Activated CD4-positive, alpha-beta T cell treated with anti-CD3 and anti-CD28 coated beads for 36 hours (primary cell): ENCODE measurements at regions not wholly inside any gene's neighbourhood (a gene's known extent, or its start where the extent isn't known, plus 50 kb on each side); places are given as distances from the start of the nearest gene placed in this dataset.

Source experiments
- ATAC-seq: fragments of 200-7000 bp; cut with Tn5 transposase; one replicate; pipeline ENCODE4 v1.10.0; 2021; ENCODE audit warnings: mild to moderate bottlenecking, moderate library complexity
- CTCF ChIA-PET: fragments of 350-600 bp; sonication (Branson Sonifier 250); formaldehyde crosslinking; loops from one replicate; lab custom pipeline; 2021; ENCODE audit warnings: antibody characterized with exemption; lab: Charles Lee
- POLR2A ChIA-PET: fragments of 350-600 bp; sonication (Branson Sonifier 250); formaldehyde crosslinking; loops from one replicate; lab custom pipeline; 2021; ENCODE audit warnings: antibody characterized with exemption, inconsistent platforms; lab: Charles Lee
- DNase-seq: peaks from one replicate; pipeline ENCODE4 v3.0.0-alpha.2; 2020
- H3K27ac Mint-ChIP-seq: one replicate; pipeline ENCODE4 v1.8.0; 2021; ENCODE audit warnings: mixed read lengths
- H3K27me3 Mint-ChIP-seq: one replicate; pipeline ENCODE4 v1.8.0; 2021; ENCODE audit warnings: mixed read lengths
- H3K36me3 Mint-ChIP-seq: one replicate; pipeline ENCODE4 v1.8.0; 2021; ENCODE audit warnings: low read depth, mixed read lengths
- H3K4me1 Mint-ChIP-seq: one replicate; pipeline ENCODE4 v1.8.0; 2021; ENCODE audit warnings: mixed read lengths
- H3K4me3 Mint-ChIP-seq: one replicate; pipeline ENCODE4 v1.8.0; 2021; ENCODE audit warnings: mild to moderate bottlenecking, moderate library complexity, mixed read lengths
- H3K9me3 Mint-ChIP-seq: one replicate; pipeline ENCODE4 v1.8.0; 2021; ENCODE audit warnings: low read depth, mixed read lengths
- intact Hi-C, 2 experiments: fragments of 100-400 bp; cut with DNase I in 1 of 2; cut with micrococcal nuclease in 1 of 2; formaldehyde crosslinking; loops; one replicate each; pipeline versions ENCODE4 v1.14.2 to v1.15.1; 2022 to 2024; cut with DNase I, micrococcal nuclease

GRCh38 chr13:51518827-51519226 is 65.4 kb upstream of the WDFY2 start:
- ATAC-seq: peak; percentile 96
- H3K4me1 Mint-ChIP-seq: peaks cover 22% of the 10 kb centered on the region
- peaks cover 2% of the 10 kb centered on the region for H3K9me3 Mint-ChIP-seq
- DNase-seq: peak; percentile 59
- no peaks in the 10 kb centered on the region for H3K27me3 Mint-ChIP-seq
- intact Hi-C loops: no loop called here
- H3K27ac Mint-ChIP-seq: no peak overlapping the region
- no peak overlapping the region for H3K4me3 Mint-ChIP-seq
- no peaks in the 10 kb centered on the region for H3K36me3 Mint-ChIP-seq
- ChIA-PET POLR2A (no interaction called here), CTCF (interaction anchor here (1.5 kb wide), 1 partner anchor 65 kb away, joined by 3 read pairs; no protein-coding TSS in a partner anchor)

DNA sequence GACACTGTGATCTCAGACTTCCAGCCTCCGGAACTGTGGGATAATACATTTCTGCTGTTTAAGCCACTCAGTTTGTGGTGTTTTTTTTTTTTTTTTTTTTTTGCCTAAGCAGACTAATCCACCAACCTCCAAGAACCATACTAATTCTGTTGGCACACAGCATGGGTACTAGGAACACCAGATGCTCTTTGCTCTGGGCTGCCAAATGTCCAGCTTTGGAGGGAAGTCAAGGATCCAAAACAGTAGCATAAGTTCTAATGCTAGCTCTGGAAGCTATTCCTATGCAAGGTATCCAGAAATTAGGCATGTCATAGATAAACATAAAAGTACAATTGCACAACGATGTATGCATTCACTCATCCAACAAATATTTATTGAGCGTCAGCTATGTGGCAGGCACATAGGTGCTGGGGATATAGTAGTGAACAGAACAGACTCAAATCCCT is 64.5 kb upstream of the WDFY2 start:
- Mint-ChIP-seq H3K4me1 (peaks cover 22% of the 10 kb centered on the region), H3K27me3 (no peaks in the 10 kb centered on the region), H3K27ac (no peak overlapping the region), H3K4me3 (no peak overlapping the region), H3K9me3 (peaks cover 2% of the 10 kb centered on the region), H3K36me3 (no peaks in the 10 kb centered on the region)
- CTCF ChIA-PET: no interaction called here
- DNase-seq (no peak), ATAC-seq (no peak)
- POLR2A ChIA-PET: interaction anchor here (0.5 kb wide), 1 partner anchor 88 kb away, joined by 5 read pairs; no protein-coding TSS in a partner anchor
- intact Hi-C loops: no loop called here

GRCh38 chr13:51520524-51520923 is 63.7 kb upstream of the WDFY2 start:
- no peak for ATAC-seq
- H3K4me3 Mint-ChIP-seq: no peak overlapping the region
- no peaks in the 10 kb centered on the region for H3K27me3 Mint-ChIP-seq
- intact Hi-C loops: no loop called here
- H3K27ac Mint-ChIP-seq: no peak overlapping the region
- CTCF ChIA-PET: no interaction called here
- peaks cover 1% of the 10 kb centered on the region for H3K9me3 Mint-ChIP-seq
- POLR2A ChIA-PET: interaction anchor here (0.5 to 0.7 kb wide), 3 partner anchors 87 to 246 kb away, joined by 4 to 7 read pairs (median 5); no protein-coding TSS in a partner anchor
- H3K36me3 Mint-ChIP-seq: no peaks in the 10 kb centered on the region
- no peak for DNase-seq
- H3K4me1 Mint-ChIP-seq: peaks cover 22% of the 10 kb centered on the region

DNA sequence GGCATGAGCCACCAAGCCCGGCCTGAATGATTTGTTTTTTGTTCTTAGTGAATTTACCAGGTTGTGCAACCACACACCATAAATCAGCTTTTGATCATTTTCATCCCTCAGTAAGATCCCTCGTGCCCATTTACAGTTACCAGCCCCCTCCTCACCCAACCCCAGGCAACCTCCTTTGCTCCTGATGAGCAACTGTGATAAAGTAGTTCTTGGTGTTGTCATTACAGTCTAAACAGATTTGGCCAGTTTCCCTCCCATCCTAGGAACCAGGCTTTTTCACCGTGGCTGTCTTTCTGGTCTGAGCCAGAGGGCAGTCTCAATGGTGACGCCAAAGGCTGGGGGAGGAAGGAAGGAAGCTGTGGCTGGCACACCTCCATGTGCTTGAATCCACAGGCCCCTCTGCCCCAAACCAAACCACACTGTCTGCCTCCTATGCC is 61.2 kb upstream of the WDFY2 start:
- CTCF ChIA-PET: interaction anchor here (0.5 to 0.9 kb wide), 2 partner anchors 315 to 1982 kb away, joined by 3 to 5 read pairs; no protein-coding TSS in a partner anchor
- Mint-ChIP-seq H3K4me3 (no peak overlapping the region), H3K9me3 (peaks cover 2% of the 10 kb centered on the region), H3K4me1 (peaks cover 18% of the 10 kb centered on the region), H3K36me3 (no peaks in the 10 kb centered on the region), H3K27me3 (no peaks in the 10 kb centered on the region), H3K27ac (peak overlapping the region; percentile 60)
- ATAC-seq: peak; percentile 25
- DNase-seq: peak; percentile 37
- POLR2A ChIA-PET: no interaction called here
- intact Hi-C loops: no loop called here

DNA sequence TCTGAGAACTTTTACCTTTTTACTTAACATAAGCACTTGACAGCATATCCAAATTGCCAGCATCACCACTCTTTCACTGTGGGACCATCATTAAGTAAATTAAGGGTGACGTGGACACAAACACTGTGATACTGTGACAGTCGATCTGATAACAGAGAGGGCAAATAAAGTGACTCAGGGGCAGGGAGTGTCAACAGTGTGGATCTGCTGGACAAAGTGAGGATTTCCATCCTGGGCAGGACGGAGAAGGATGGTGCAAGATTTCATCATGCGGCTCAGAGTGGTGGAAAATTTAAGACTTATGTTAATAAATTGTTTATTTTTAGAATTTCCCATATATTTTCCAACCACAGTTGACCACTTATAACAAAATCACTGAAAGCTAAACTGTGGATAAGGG is 60.0 kb upstream of the WDFY2 start:
- H3K27me3 Mint-ChIP-seq: no peaks in the 10 kb centered on the region
- no peaks in the 10 kb centered on the region for H3K36me3 Mint-ChIP-seq
- H3K27ac Mint-ChIP-seq: no peak overlapping the region
- H3K4me1 Mint-ChIP-seq: peaks cover 8% of the 10 kb centered on the region
- no peak for ATAC-seq
- ChIA-PET POLR2A (no interaction called here), CTCF (interaction anchor here (0.5 to 0.9 kb wide), 5 partner anchors 19 to 1319 kb away, joined by 3 to 5 read pairs (median 4); no protein-coding TSS in a partner anchor)
- H3K9me3 Mint-ChIP-seq: peaks cover 2% of the 10 kb centered on the region
- intact Hi-C loops: no loop called here
- no peak overlapping the region for H3K4me3 Mint-ChIP-seq
- no peak for DNase-seq

DNA sequence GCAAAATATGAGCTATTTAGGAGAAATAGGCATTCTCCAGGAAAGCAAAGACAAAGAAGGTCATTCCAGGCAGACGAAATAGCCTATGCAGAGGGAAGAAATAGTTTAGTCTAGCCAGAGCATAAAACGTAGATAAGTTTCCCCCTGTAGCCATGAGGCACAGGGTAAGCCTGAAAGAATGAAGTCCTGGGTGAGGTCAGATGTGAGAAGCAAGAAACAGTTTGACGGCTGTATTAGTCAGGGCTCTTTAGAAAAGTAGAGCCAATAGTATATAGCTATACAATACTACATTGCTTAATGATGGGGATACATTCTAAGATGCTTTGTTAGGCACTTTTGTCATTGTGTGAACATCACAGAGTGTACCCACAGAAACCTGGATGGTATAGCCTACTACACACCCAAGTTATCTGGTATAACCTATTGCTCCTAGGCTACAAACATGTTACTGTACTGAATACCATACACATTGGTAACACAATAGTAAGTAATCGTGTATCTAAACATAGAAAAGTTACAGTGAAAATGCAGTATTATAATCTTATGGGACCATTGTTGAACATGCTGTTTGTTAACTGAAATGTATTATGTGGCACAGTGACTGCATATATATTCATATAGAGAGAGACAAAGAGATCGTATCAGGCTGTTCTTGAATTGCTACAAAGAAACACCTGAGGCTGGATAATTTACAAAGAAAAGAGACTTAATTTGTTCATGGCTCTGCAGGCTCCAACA is 59.3 kb upstream of the WDFY2 start:
- Mint-ChIP-seq H3K36me3 (no peaks in the 10 kb centered on the region), H3K4me3 (no peak overlapping the region), H3K27ac (no peak overlapping the region), H3K9me3 (peaks cover 2% of the 10 kb centered on the region), H3K4me1 (peaks cover 8% of the 10 kb centered on the region), H3K27me3 (no peaks in the 10 kb centered on the region)
- ChIA-PET POLR2A (no interaction called here), CTCF (interaction anchor here (0.6 to 0.7 kb wide), 3 partner anchors 19 to 546 kb away, joined by 3 to 5 read pairs (median 3); no protein-coding TSS in a partner anchor)
- ATAC-seq (peak; percentile 39), DNase-seq (no peak)
- intact Hi-C loops: no loop called here

- no peak for DNase-seq
- POLR2A ChIA-PET: no interaction called here
- CTCF ChIA-PET: no interaction called here
- no peak overlapping the region for H3K4me3 Mint-ChIP-seq
- intact Hi-C loops: no loop called here
- H3K4me1 Mint-ChIP-seq: peaks cover 8% of the 10 kb centered on the region
- no peaks in the 10 kb centered on the region for H3K27me3 Mint-ChIP-seq
- H3K9me3 Mint-ChIP-seq: peaks cover 8% of the 10 kb centered on the region
- H3K36me3 Mint-ChIP-seq: no peaks in the 10 kb centered on the region
- no peak overlapping the region for H3K27ac Mint-ChIP-seq
- peak; percentile 73 for ATAC-seq
Observed at GRCh38 chr13:51525567-51526167, 58.6 kb upstream of the WDFY2 start.

- CTCF ChIA-PET: interaction anchor here (1.0 kb wide), 1 partner anchor 21 kb away, joined by 5 read pairs; no protein-coding TSS in a partner anchor
- POLR2A ChIA-PET: no interaction called here
- H3K27ac Mint-ChIP-seq: no peak overlapping the region
- H3K4me1 Mint-ChIP-seq: peaks cover 6% of the 10 kb centered on the region
- intact Hi-C loops: no loop called here
- peaks cover 9% of the 10 kb centered on the region for H3K9me3 Mint-ChIP-seq
- H3K4me3 Mint-ChIP-seq: no peak overlapping the region
- DNase-seq (no peak), ATAC-seq (no peak)
- no peaks in the 10 kb centered on the region for H3K27me3 Mint-ChIP-seq
- H3K36me3 Mint-ChIP-seq: no peaks in the 10 kb centered on the region
Observed at GRCh38 chr13:51526202-51526601, 58.1 kb upstream of the WDFY2 start.

- ATAC-seq (peak; percentile 33), DNase-seq (no peak)
- peaks cover 7% of the 10 kb centered on the region for H3K9me3 Mint-ChIP-seq
- H3K36me3 Mint-ChIP-seq: no peaks in the 10 kb centered on the region
- no peaks in the 10 kb centered on the region for H3K27me3 Mint-ChIP-seq
- intact Hi-C loops: no loop called here
- H3K27ac Mint-ChIP-seq: peak overlapping the region; percentile 20
- ChIA-PET CTCF (interaction anchor here (0.6 kb wide), 1 partner anchor 316 kb away, joined by 3 read pairs; no protein-coding TSS in a partner anchor), POLR2A (no interaction called here)
- H3K4me1 Mint-ChIP-seq: peaks cover 27% of the 10 kb centered on the region
- no peak overlapping the region for H3K4me3 Mint-ChIP-seq
Observed at GRCh38 chr13:51532736-51533197, 51.5 kb upstream of the WDFY2 start.

GRCh38 chr13:51534041-51534817 is 50.0 kb upstream of the WDFY2 start:
- ChIA-PET CTCF (interaction anchor here (0.6 to 1.2 kb wide), 3 partner anchors 20 to 231 kb away, joined by 3 to 4 read pairs (median 3); no protein-coding TSS in a partner anchor), POLR2A (interaction anchor here (0.6 kb wide), 1 partner anchor 64 kb away, joined by 3 read pairs; no protein-coding TSS in a partner anchor)
- DNase-seq: peak; percentile 43
- Mint-ChIP-seq H3K27me3 (no peaks in the 10 kb centered on the region), H3K36me3 (no peaks in the 10 kb centered on the region), H3K9me3 (peaks cover 7% of the 10 kb centered on the region), H3K4me1 (peaks cover 32% of the 10 kb centered on the region), H3K27ac (peak overlapping the region; percentile 28), H3K4me3 (no peak overlapping the region)
- intact Hi-C loops: no loop called here
- ATAC-seq: peak; percentile 58
